Smooth muscle cell (in vitro differentiated cells): ENCODE measurements at regions not wholly inside any gene's neighbourhood (a gene's known extent, or its start where the extent isn't known, plus 50 kb on each side); places are given as distances from the start of the nearest gene placed in this dataset.

Experiments
- DNase-seq: peaks from one replicate; lab custom pipeline; 2025; ENCODE audit not compliant: unreplicated experiment; lab: John Stamatoyannopoulos, UW
- H2AFZ ChIP-seq: fragments of 200-600 bp; sonication (generic); 2 replicates; pipeline ENCODE4 v1.6.0; 2016; ENCODE audit warnings: antibody characterized with exemption, low read depth, mild to moderate bottlenecking
- H3F3A ChIP-seq: fragments of 200-600 bp; sonication (generic); 2 replicates; pipeline ENCODE4 v1.6.0; 2017; ENCODE audit warnings: antibody characterized with exemption, low read depth
- H3K27ac ChIP-seq: fragments of 200-600 bp; sonication (generic); 2 replicates; pipeline ENCODE4 v1.5.1; 2016; ENCODE audit warnings: low read depth, mild to moderate bottlenecking
- H3K27me3 ChIP-seq: fragments of 200-600 bp; sonication (generic); 2 replicates; pipeline ENCODE4 v1.6.1; 2016; ENCODE audit warnings: low read depth, mild to moderate bottlenecking
- H3K36me3 ChIP-seq: fragments of 200-600 bp; sonication (generic); 2 replicates; pipeline ENCODE4 v1.5.1; 2016; ENCODE audit warnings: low read depth
- H3K4me1 ChIP-seq: fragments of 200-600 bp; sonication (generic); 2 replicates; pipeline ENCODE4 v1.5.1; 2016; ENCODE audit warnings: low read depth
- H3K4me2 ChIP-seq: fragments of 200-600 bp; sonication (generic); 2 replicates; pipeline ENCODE4 v1.6.0; 2016; ENCODE audit warnings: mild to moderate bottlenecking
- H3K4me3 ChIP-seq: fragments of 200-600 bp; sonication (generic); 2 replicates; pipeline ENCODE4 v1.5.1; 2016; ENCODE audit warnings: mild to moderate bottlenecking
- H3K79me2 ChIP-seq: fragments of 200-600 bp; sonication (generic); 2 replicates; pipeline ENCODE4 v1.6.0; 2016; ENCODE audit warnings: low read depth, mild to moderate bottlenecking
- H3K9ac ChIP-seq: fragments of 200-600 bp; sonication (generic); 2 replicates; pipeline ENCODE4 v1.6.0; 2016; ENCODE audit warnings: low read depth
- H3K9me3 ChIP-seq: fragments of 200-600 bp; sonication (generic); replicated peaks from 2 replicates; pipeline ENCODE4 v1.5.1; 2016; ENCODE audit warnings: low read depth
- H4K20me1 ChIP-seq: fragments of 200-600 bp; sonication (generic); 2 replicates; pipeline ENCODE4 v1.6.0; 2016; ENCODE audit warnings: low read depth
- WGBS: methylation state at CpG from one replicate; pipeline ENCODE4 v1.1.7; 2016; ENCODE audit warnings: low lambda C conversion rate; 5-methylcytosine and 5-hydroxymethylcytosine counted together
- TF ChIP-seq, protein P1 (sequence below): fragments of 200-600 bp; sonication (generic); IDR thresholded peaks from 2 replicates; pipeline ENCODE4 v1.5.1; 2017; ENCODE audit warnings: borderline replicate concordance, mild to moderate bottlenecking, antibody characterized with exemption; ENCODE audit not compliant: insufficient read depth, poor library complexity, severe bottlenecking

- no peaks in the 10 kb centered on the region for H3K79me2 ChIP-seq
- no peak for DNase-seq
- no peak overlapping the region for H3K9ac ChIP-seq
- 85% methylated on average over 4 of the region's 4 CpGs for WGBS
- no peaks in the 10 kb centered on the region for H3K36me3 ChIP-seq
- H2AFZ ChIP-seq = peak overlapping the region; percentile 16
- H4K20me1 ChIP-seq = no peaks in the 10 kb centered on the region
- no peak overlapping the region for H3K27ac ChIP-seq
- TF ChIP-seq, protein P1, sequence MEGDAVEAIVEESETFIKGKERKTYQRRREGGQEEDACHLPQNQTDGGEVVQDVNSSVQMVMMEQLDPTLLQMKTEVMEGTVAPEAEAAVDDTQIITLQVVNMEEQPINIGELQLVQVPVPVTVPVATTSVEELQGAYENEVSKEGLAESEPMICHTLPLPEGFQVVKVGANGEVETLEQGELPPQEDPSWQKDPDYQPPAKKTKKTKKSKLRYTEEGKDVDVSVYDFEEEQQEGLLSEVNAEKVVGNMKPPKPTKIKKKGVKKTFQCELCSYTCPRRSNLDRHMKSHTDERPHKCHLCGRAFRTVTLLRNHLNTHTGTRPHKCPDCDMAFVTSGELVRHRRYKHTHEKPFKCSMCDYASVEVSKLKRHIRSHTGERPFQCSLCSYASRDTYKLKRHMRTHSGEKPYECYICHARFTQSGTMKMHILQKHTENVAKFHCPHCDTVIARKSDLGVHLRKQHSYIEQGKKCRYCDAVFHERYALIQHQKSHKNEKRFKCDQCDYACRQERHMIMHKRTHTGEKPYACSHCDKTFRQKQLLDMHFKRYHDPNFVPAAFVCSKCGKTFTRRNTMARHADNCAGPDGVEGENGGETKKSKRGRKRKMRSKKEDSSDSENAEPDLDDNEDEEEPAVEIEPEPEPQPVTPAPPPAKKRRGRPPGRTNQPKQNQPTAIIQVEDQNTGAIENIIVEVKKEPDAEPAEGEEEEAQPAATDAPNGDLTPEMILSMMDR = no peak
- no peaks in the 10 kb centered on the region for H3K9me3 ChIP-seq
- peaks cover 5% of the 10 kb centered on the region for H3K4me1 ChIP-seq
- no peaks in the 10 kb centered on the region for H3F3A ChIP-seq
- H3K4me2 ChIP-seq = no peak overlapping the region
- no peak overlapping the region for H3K4me3 ChIP-seq
- H3K27me3 ChIP-seq = peaks cover 16% of the 10 kb centered on the region
Observed at GRCh38 chr1:209205039-209205438, 378.5 kb upstream of the CAMK1G start.

DNA sequence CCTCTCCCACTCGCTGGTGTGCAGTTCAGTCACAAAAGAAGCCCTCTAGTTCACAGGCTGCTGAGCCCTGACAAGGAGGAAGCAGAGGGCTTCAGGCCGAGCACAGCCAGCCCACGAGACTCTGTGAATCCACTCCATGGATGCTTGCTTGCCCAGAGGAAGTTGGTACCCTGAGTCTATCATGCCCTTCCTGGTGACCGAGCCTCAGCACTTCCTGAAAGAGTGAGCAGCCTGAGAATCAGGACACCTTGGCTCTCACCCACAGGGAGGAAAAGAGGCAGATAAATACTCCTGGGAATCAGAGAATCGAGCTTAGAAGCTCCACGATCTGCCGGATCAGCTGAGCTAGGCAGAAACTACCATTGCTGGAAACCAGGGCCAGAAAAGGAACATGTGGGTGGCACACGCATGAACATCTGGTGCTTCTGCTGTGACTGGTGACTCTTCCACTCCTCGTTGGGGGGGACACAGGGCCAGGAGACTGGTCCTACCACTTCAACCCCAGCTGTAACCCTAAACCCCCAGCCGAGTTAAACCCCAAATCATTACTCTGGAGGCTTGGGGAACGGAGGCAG, 376.3 kb upstream of the CAMK1G start:
- Histone ChIP-seq H3F3A (no peaks in the 10 kb centered on the region), H3K4me3 (peak overlapping the region; percentile 49), H3K9me3 (no peaks in the 10 kb centered on the region), H3K27me3 (peaks cover 27% of the 10 kb centered on the region), H3K4me2 (peak overlapping the region; percentile 86), H3K9ac (no peak overlapping the region), H3K36me3 (no peaks in the 10 kb centered on the region), H3K79me2 (no peaks in the 10 kb centered on the region), H3K4me1 (peaks cover 3% of the 10 kb centered on the region), H3K27ac (peak overlapping the region; percentile 12), H4K20me1 (no peaks in the 10 kb centered on the region), H2AFZ (peak overlapping the region; percentile 79)
- DNase-seq = no peak
- TF ChIP-seq, protein P1 = no peak
- WGBS = 41% methylated on average over 11 of the region's 11 CpGs

DNA sequence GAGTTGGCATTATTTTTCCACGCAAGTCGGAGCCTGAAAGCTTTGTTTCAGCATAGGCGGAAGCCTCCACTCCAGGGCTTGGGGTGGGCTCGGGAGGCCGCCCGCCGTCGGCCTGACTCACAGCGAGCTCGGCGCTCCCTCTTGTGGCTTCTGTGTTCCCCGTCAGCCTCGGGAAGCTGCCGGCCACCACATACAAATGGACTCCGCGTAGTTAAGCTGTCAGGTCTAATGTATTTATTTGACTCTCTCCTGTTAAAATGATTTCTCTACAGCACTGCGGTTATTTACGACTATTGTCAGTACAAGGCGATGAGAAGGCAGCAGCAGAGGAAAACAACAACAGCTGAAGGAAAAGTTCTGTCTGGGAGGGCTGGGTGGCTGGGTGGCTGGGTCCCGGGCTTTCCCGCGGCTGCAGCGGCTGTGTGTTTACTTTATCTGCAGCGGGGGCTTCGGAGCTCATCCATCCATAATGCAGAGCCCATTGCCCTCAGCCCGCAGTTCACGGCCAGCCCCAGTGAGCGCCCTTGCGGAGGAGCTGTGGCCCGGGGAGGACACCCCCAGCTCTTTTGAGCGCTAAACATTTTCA, 375.7 kb upstream of the CAMK1G start:
- Histone ChIP-seq H3K36me3 (no peaks in the 10 kb centered on the region), H3K27me3 (peaks cover 32% of the 10 kb centered on the region), H2AFZ (peak overlapping the region; percentile 79), H3K9ac (no peak overlapping the region), H3K79me2 (no peaks in the 10 kb centered on the region), H4K20me1 (no peaks in the 10 kb centered on the region), H3K4me1 (peaks cover 3% of the 10 kb centered on the region), H3K4me2 (peak overlapping the region; percentile 86), H3K4me3 (peak overlapping the region; percentile 49), H3F3A (no peaks in the 10 kb centered on the region), H3K27ac (peak overlapping the region; percentile 12), H3K9me3 (no peaks in the 10 kb centered on the region)
- DNase-seq = peak; percentile 25
- WGBS = 4% methylated on average over 31 of the region's 31 CpGs
- TF ChIP-seq, protein P1 = peak; percentile 70

GRCh38 chr1:209208648-209209047, 374.9 kb upstream of the CAMK1G start:
- Histone ChIP-seq H3K36me3 (no peaks in the 10 kb centered on the region), H3K79me2 (no peaks in the 10 kb centered on the region), H3K4me2 (peak overlapping the region; percentile 86), H3K9ac (no peak overlapping the region), H3K4me1 (peaks cover 3% of the 10 kb centered on the region), H4K20me1 (no peaks in the 10 kb centered on the region), H3K4me3 (no peak overlapping the region), H3K27me3 (peaks cover 32% of the 10 kb centered on the region), H3K27ac (no peak overlapping the region), H3K9me3 (no peaks in the 10 kb centered on the region), H2AFZ (no peak overlapping the region), H3F3A (no peaks in the 10 kb centered on the region)
- TF ChIP-seq, protein P1 = no peak
- 83% methylated on average over 1 of the region's 1 CpG for WGBS
- DNase-seq = no peak
